ENCODE measurements at regions not wholly inside any gene's neighbourhood (a gene's known extent, or its start where the extent isn't known, plus 50 kb on each side); places are given as distances from the start of the nearest gene placed in this dataset.

DNA sequence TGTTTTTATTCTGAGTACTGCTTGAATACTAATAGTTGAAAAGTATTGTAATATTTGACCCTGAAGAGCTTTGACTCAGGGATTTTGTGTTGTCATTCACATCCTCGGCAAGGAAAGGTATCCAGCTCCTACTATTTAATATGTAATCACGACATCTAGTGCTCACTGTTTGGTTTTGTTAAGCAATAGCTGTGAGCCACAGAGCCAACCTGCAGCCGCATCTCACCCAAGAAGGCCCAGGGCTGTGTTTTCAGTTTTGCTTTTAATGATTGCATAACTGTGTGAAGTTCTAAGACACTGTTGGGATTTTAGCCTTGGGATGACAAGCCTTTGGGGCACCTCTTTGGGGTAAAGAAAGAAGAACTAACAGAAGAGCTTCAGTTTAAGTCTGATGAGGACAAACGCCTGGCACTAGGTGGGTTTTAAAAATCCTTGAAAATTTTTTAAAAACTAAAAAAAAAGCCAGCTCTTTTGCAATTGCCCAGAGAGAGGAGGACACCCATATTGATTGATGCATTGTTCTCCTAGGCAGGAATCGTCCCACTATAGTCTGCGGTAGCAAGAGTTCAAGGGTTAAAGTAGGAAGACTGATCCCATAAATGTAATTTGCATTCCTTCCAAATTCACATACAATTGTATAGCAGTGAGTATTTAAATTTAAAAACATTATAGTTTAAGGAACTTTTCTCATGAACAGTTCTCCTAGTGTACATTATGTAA lies 157.8 kb downstream of the RELL1 start:
- H3K27ac ChIP-seq (ENCODE audit: low read depth in 2 of 2, low read length in 1 of 2), result no peak overlapping the region
- CTCF ChIA-PET, result interaction anchor here (0.8 kb wide), 1 partner anchor 24 kb away, joined by 3 read pairs; no protein-coding TSS in a partner anchor

DNA sequence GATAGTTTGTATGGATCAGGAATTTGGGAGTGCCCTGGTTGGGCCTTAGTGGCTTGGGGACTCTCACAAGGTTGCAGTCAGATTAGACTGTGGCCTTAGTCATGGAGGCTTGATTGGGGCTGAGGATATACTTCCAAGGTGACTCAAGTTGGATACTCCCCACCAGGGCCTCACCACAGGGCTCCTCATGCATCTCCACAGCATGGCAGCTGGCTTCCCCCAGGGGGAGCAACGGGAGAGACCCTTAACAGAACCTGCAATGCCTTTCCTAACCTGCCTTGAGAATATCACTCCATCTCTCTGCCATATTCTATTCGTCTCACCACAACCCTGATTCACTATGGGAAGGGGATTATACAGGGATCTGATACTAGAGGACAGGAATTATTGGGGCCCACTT lies 161.9 kb downstream of the RELL1 start:
- Histone ChIP-seq H2AFZ (ENCODE audit: low read depth) (no peak overlapping the region), H3K9me3 (no peaks in the 10 kb centered on the region), H3K4me3 (ENCODE audit: low read depth in 2 of 2, low read length in 1 of 2) (no peak overlapping the region), H3K9me2 (no peaks in the 10 kb centered on the region), H3K79me2 (ENCODE audit: insufficient read depth) (no peaks in the 10 kb centered on the region), H3K9ac (no peak overlapping the region), H3K36me3 (replicated peaks in 1 of 2; ENCODE audit: control insufficient read depth in 1 of 2, insufficient read depth in 2 of 2, low read length in 1 of 2) (no peaks in the 10 kb centered on the region), H3K27ac (ENCODE audit: low read depth in 2 of 2, low read length in 1 of 2) (no peak overlapping the region), H4K20me1 (ENCODE audit: insufficient read depth) (no peaks in the 10 kb centered on the region), H3K4me1 (ENCODE audit: control insufficient read depth in 1 of 2, insufficient read depth in 2 of 2, low read depth in 1 of 2, low read length in 1 of 2) (no peaks in the 10 kb centered on the region), H3K4me2 (no peak overlapping the region), H3F3A (replicated peaks; ENCODE audit: insufficient read depth) (no peaks in the 10 kb centered on the region), H3K27me3 (ENCODE audit: insufficient read depth) (no peaks in the 10 kb centered on the region)
- ChIA-PET CTCF (no interaction called here), POLR2A (no interaction called here)
- no peak for TF ChIP-seq SMC3 (IDR thresholded peaks at IDR 0.05; ENCODE audit: low read depth, low read length)
- TF ChIP-seq RCOR1 (IDR thresholded peaks at IDR 0.05; ENCODE audit: low read length), result no peak
- TF ChIP-seq TCF12 (IDR thresholded peaks at IDR 0.05), result no peak
- no peak for TF ChIP-seq CHD2 (IDR thresholded peaks at IDR 0.05; ENCODE audit: low read length, partially characterized antibody)
- no peak for TF ChIP-seq NRF1 (IDR thresholded peaks at IDR 0.05; ENCODE audit: low read depth, low read length)
- TF ChIP-seq, protein P1, sequence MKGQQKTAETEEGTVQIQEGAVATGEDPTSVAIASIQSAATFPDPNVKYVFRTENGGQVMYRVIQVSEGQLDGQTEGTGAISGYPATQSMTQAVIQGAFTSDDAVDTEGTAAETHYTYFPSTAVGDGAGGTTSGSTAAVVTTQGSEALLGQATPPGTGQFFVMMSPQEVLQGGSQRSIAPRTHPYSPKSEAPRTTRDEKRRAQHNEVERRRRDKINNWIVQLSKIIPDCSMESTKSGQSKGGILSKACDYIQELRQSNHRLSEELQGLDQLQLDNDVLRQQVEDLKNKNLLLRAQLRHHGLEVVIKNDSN (IDR thresholded peaks at IDR 0.05; ENCODE audit: borderline replicate concordance, low read depth), result no peak
- TF ChIP-seq MEF2A (IDR thresholded peaks at IDR 0.05; ENCODE audit: borderline replicate concordance, low read depth), result no peak
- TF ChIP-seq, protein P2, sequence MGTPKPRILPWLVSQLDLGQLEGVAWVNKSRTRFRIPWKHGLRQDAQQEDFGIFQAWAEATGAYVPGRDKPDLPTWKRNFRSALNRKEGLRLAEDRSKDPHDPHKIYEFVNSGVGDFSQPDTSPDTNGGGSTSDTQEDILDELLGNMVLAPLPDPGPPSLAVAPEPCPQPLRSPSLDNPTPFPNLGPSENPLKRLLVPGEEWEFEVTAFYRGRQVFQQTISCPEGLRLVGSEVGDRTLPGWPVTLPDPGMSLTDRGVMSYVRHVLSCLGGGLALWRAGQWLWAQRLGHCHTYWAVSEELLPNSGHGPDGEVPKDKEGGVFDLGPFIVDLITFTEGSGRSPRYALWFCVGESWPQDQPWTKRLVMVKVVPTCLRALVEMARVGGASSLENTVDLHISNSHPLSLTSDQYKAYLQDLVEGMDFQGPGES (IDR thresholded peaks at IDR 0.05; ENCODE audit: low read depth, low read length), result no peak
- no peak for TF ChIP-seq TEAD4 (IDR thresholded peaks at IDR 0.05; ENCODE audit: borderline replicate concordance, insufficient read depth)
- TF ChIP-seq ELF1 (IDR thresholded peaks at IDR 0.05), result no peak
- no peak for TF ChIP-seq POLR2AphosphoS5 (IDR thresholded peaks at IDR 0.05; ENCODE audit: low read depth, low read length)
- DNase-seq, result no peak
- 0% methylated on average over 2 of the region's 2 CpGs for WGBS (ENCODE audit: low lambda C conversion rate)

More for the DNA sequence above, 157.8 kb downstream of the RELL1 start:
- POLR2A ChIA-PET, result no interaction called here
- H3K36me3 ChIP-seq (replicated peaks in 1 of 2; ENCODE audit: control insufficient read depth in 1 of 2, insufficient read depth in 2 of 2, low read length in 1 of 2), result no peaks in the 10 kb centered on the region
- no peak overlapping the region for H3K4me3 ChIP-seq (ENCODE audit: low read depth in 2 of 2, low read length in 1 of 2)
- H3K79me2 ChIP-seq (ENCODE audit: insufficient read depth), result no peaks in the 10 kb centered on the region
- no peaks in the 10 kb centered on the region for H3K9me2 ChIP-seq
- peaks cover 2% of the 10 kb centered on the region for H3F3A ChIP-seq (replicated peaks; ENCODE audit: insufficient read depth)
- peak overlapping the region; percentile 76 for H2AFZ ChIP-seq (ENCODE audit: low read depth)
- peak overlapping the region; percentile 24; the same call in 1 of the 2 replicates for H3K4me2 ChIP-seq
- H3K9ac ChIP-seq, result no peak overlapping the region
- 12% methylated on average over 6 of the region's 6 CpGs for WGBS (ENCODE audit: low lambda C conversion rate)
- H3K27me3 ChIP-seq (ENCODE audit: insufficient read depth), result no peaks in the 10 kb centered on the region
- H3K4me1 ChIP-seq (ENCODE audit: control insufficient read depth in 1 of 2, insufficient read depth in 2 of 2, low read depth in 1 of 2, low read length in 1 of 2), result no peaks in the 10 kb centered on the region
- no peaks in the 10 kb centered on the region for H3K9me3 ChIP-seq
- no peaks in the 10 kb centered on the region for H4K20me1 ChIP-seq (ENCODE audit: insufficient read depth)
- no peak for TF ChIP-seq ELF1 (IDR thresholded peaks at IDR 0.05)
- no peak for TF ChIP-seq NRF1 (IDR thresholded peaks at IDR 0.05; ENCODE audit: low read depth, low read length)
- TF ChIP-seq RXRA (IDR thresholded peaks at IDR 0.05; ENCODE audit: borderline replicate concordance, low read depth), result no peak
- no peak for TF ChIP-seq CHD2 (IDR thresholded peaks at IDR 0.05; ENCODE audit: low read length, partially characterized antibody)
- no peak for TF ChIP-seq YY1 (IDR thresholded peaks at IDR 0.05; ENCODE audit: low read depth)
- TF ChIP-seq SIN3A (IDR thresholded peaks at IDR 0.05; ENCODE audit: borderline replicate concordance, low read depth, low read length), result no peak
- TF ChIP-seq, protein P3, sequence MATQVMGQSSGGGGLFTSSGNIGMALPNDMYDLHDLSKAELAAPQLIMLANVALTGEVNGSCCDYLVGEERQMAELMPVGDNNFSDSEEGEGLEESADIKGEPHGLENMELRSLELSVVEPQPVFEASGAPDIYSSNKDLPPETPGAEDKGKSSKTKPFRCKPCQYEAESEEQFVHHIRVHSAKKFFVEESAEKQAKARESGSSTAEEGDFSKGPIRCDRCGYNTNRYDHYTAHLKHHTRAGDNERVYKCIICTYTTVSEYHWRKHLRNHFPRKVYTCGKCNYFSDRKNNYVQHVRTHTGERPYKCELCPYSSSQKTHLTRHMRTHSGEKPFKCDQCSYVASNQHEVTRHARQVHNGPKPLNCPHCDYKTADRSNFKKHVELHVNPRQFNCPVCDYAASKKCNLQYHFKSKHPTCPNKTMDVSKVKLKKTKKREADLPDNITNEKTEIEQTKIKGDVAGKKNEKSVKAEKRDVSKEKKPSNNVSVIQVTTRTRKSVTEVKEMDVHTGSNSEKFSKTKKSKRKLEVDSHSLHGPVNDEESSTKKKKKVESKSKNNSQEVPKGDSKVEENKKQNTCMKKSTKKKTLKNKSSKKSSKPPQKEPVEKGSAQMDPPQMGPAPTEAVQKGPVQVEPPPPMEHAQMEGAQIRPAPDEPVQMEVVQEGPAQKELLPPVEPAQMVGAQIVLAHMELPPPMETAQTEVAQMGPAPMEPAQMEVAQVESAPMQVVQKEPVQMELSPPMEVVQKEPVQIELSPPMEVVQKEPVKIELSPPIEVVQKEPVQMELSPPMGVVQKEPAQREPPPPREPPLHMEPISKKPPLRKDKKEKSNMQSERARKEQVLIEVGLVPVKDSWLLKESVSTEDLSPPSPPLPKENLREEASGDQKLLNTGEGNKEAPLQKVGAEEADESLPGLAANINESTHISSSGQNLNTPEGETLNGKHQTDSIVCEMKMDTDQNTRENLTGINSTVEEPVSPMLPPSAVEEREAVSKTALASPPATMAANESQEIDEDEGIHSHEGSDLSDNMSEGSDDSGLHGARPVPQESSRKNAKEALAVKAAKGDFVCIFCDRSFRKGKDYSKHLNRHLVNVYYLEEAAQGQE (IDR thresholded peaks at IDR 0.05; ENCODE audit: low read depth, low read length), result no peak
- TF ChIP-seq GABPA (IDR thresholded peaks at IDR 0.05; ENCODE audit: low read depth), result no peak
- no peak for TF ChIP-seq SMC3 (IDR thresholded peaks at IDR 0.05; ENCODE audit: low read depth, low read length)
- DNase-seq, result no peak

Data from SK-N-SH (cell line).